Effector CD8-positive, alpha-beta T cell (primary cell): ENCODE measurements at regions not wholly inside any gene's neighbourhood (a gene's known extent, or its start where the extent isn't known, plus 50 kb on each side); places are given as distances from the start of the nearest gene placed in this dataset.

Experiments
- DNase-seq: peaks from one replicate; lab custom pipeline; 2025; lab: John Stamatoyannopoulos, UW

DNA sequence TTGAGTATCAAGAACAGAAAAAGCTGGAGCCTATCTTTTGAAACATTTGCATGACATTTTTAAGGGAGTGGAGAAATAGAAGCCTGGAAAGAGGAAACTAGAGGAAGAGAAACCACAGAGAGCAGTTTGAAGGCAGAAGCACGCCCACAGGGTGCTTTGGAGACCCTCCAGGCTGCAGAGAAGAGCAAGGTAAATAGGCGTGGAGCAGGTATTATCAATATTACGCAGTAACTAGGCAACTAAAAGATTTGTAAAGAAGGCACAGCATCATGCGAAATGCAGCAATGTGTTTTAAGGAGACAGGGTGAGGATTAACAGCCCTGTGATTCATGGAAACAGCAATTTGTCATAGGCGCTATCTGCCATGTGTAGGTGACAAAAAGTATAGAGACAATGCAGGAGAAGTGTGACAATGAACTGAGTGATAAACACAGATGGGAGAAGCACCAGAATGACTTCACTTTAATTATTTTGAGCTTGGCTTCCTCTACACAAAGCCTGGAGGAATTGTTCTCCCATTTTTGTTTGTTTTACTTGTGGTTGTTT, 281.2 kb downstream of the BRINP1 start:
- DNase-seq: no peak

DNA sequence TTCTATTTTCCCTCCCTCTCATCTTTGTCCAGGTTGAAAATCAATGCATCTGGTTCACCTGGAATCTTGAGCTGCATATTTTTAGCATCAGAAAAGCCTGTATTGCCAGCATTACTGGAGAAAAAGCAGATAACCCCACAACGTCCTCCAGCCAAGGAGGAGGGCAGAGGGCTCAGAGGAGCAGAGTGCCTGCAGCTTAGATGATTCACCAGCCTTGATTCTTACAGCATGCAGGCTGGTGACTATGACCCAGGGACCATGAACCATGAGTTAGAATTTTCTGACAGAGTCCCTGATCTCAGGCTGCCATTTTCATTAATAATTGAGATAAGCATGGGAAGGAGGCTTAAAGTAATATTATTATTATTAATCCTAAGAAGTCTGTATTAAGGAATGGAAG, 278.2 kb downstream of the BRINP1 start:
- no peak for DNase-seq

DNA sequence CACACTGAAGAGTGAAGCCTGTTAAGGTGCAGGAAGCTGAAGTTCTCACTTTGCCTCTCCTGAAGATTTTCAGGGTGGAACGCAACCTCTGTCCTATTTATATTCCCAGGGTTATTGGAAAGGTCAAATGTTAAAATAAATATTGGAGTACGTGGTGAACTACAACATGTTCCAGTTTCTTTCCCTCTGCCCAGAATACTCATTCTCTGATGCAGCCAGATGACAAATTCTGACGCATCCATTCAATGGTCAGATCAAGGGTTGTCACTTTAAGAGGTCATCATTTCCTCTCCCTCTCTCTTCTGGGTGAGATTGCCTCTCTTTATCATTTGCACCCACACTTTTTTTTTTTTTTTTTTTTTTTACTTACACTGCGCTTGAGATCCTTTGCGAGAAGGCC, 277.1 kb downstream of the BRINP1 start:
- no peak for DNase-seq

- DNase-seq: no peak
Measured at GRCh38 chr9:119094086-119094485, 275.1 kb downstream of the BRINP1 start.

DNA sequence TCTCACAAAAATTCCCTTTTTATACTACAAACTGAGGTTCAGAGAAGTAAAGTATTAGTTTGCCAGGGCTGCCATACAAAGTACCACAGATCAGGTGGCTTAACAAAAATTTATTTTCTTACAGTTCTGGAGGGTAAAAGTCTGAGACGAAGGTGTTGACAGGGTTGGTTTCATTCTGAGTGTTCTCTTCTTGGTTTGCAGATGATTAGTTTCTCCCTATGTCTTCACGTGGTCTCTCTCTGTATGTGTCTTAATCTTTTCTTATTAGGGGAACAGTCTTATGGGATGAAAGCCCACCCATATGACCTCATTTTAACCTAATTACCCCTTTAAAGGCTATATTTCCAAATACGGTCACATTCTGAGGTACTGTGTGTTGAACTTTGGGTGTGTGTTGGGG, 274.2 kb downstream of the BRINP1 start:
- no peak for DNase-seq

- DNase-seq: no peak
Measured at GRCh38 chr9:119101048-119101447, 268.2 kb downstream of the BRINP1 start.

- no peak for DNase-seq
Measured at GRCh38 chr9:119114681-119115080, 254.6 kb downstream of the BRINP1 start.
